MCF 10A (cell line): ENCODE measurements at regions not wholly inside any gene's neighbourhood (a gene's known extent, or its start where the extent isn't known, plus 50 kb on each side); places are given as distances from the start of the nearest gene placed in this dataset.

Experiments used
- BruUV-seq: library from RNA; stranded (reverse); fragments of 400-500 nt; replicated peaks from 2 replicates; lab custom pipeline; 2021; lab: Mats Ljungman, UMichigan
- CTCF ChIA-PET: fragments of 300-600 bp; sonication (Branson Sonifier 250); formaldehyde crosslinking; extraction: SDS; loops from one replicate; lab custom pipeline; 2021; ENCODE audit warnings: antibody characterized with exemption, inconsistent platforms; lab: Yijun Ruan, JAX
- POLR2A ChIA-PET: fragments of 300-600, 350-650 bp; sonication (Branson Sonifier 250); formaldehyde crosslinking; extraction: SDS; loops from one replicate; lab custom pipeline; 2020; ENCODE audit warnings: antibody characterized with exemption, inconsistent platforms; lab: Yijun Ruan, JAX
- DNase-seq: peaks from one replicate; pipeline ENCODE4 v3.0.0-alpha.2; 2018; ENCODE audit not compliant: unreplicated experiment
- H3K27ac Mint-ChIP-seq: one replicate; pipeline ENCODE4 v1.8.0; 2022; ENCODE audit warnings: mild to moderate bottlenecking, low read depth, mixed read lengths; ENCODE audit not compliant: unreplicated experiment
- H3K27me3 Mint-ChIP-seq: one replicate; pipeline ENCODE4 v1.8.0; 2022; ENCODE audit warnings: mixed read lengths; ENCODE audit not compliant: insufficient read depth, unreplicated experiment
- H3K36me3 Mint-ChIP-seq: one replicate; pipeline ENCODE4 v1.8.0; 2022; ENCODE audit warnings: mild to moderate bottlenecking, moderate library complexity, mixed read lengths; ENCODE audit not compliant: insufficient read depth, unreplicated experiment
- H3K4me1 Mint-ChIP-seq: one replicate; pipeline ENCODE4 v1.8.0; 2022; ENCODE audit warnings: mixed read lengths; ENCODE audit not compliant: insufficient read depth, unreplicated experiment
- H3K4me3 Mint-ChIP-seq: one replicate; pipeline ENCODE4 v1.8.0; 2022; ENCODE audit warnings: mild to moderate bottlenecking, moderate library complexity, mixed read lengths; ENCODE audit not compliant: unreplicated experiment
- H3K9me3 Mint-ChIP-seq: one replicate; pipeline ENCODE4 v1.8.0; 2022; ENCODE audit warnings: mixed read lengths; ENCODE audit not compliant: unreplicated experiment
- intact Hi-C: fragments of 100-400 bp; cut with micrococcal nuclease; formaldehyde crosslinking; loops from 2 replicates; pipeline ENCODE4 v1.14.1; 2022
- TF ChIP-seq, protein P1 (sequence below): fragments of 200-600 bp; IDR thresholded peaks from one replicate; pipeline ENCODE4 v1.8.0; 2022; ENCODE audit warnings: antibody characterized with exemption, mild to moderate bottlenecking; ENCODE audit not compliant: unreplicated experiment

GRCh38 chr9:109830545-109830944, 50.5 kb downstream of the PALM2AKAP2 start:
- TF ChIP-seq, protein P1, sequence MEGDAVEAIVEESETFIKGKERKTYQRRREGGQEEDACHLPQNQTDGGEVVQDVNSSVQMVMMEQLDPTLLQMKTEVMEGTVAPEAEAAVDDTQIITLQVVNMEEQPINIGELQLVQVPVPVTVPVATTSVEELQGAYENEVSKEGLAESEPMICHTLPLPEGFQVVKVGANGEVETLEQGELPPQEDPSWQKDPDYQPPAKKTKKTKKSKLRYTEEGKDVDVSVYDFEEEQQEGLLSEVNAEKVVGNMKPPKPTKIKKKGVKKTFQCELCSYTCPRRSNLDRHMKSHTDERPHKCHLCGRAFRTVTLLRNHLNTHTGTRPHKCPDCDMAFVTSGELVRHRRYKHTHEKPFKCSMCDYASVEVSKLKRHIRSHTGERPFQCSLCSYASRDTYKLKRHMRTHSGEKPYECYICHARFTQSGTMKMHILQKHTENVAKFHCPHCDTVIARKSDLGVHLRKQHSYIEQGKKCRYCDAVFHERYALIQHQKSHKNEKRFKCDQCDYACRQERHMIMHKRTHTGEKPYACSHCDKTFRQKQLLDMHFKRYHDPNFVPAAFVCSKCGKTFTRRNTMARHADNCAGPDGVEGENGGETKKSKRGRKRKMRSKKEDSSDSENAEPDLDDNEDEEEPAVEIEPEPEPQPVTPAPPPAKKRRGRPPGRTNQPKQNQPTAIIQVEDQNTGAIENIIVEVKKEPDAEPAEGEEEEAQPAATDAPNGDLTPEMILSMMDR = no peak
- H3K36me3 Mint-ChIP-seq = no peaks in the 10 kb centered on the region

GRCh38 chr9:109831998-109832658, 52.1 kb downstream of the PALM2AKAP2 start:
- no peak overlapping the region for H3K4me3 Mint-ChIP-seq
- no peaks in the 10 kb centered on the region for H3K27me3 Mint-ChIP-seq
- intact Hi-C loops = no loop called here
- no peak for DNase-seq
- BruUV-seq = no TSS peak
- ChIA-PET POLR2A (no interaction called here), CTCF (interaction anchor here (0.7 to 1.0 kb wide), 2 partner anchors 14 to 362 kb away, joined by 3 to 6 read pairs; no protein-coding TSS in a partner anchor)
- TF ChIP-seq, protein P1 = no peak
- H3K27ac Mint-ChIP-seq = no peak overlapping the region
- no peaks in the 10 kb centered on the region for H3K9me3 Mint-ChIP-seq
- no peaks in the 10 kb centered on the region for H3K36me3 Mint-ChIP-seq
- H3K4me1 Mint-ChIP-seq = no peaks in the 10 kb centered on the region

More at GRCh38 chr9:109830545-109830944, 50.5 kb downstream of the PALM2AKAP2 start:
- Mint-ChIP-seq H3K27me3 (no peaks in the 10 kb centered on the region), H3K9me3 (no peaks in the 10 kb centered on the region), H3K4me1 (no peaks in the 10 kb centered on the region), H3K27ac (no peak overlapping the region), H3K4me3 (no peak overlapping the region)
- CTCF ChIA-PET = interaction anchor here (1.0 kb wide), 1 partner anchor 98 kb away, joined by 3 read pairs; no protein-coding TSS in a partner anchor
- POLR2A ChIA-PET = interaction anchor here (0.7 kb wide), 1 partner anchor 848 kb away, joined by 3 read pairs; no protein-coding TSS in a partner anchor
- BruUV-seq = no TSS peak
- DNase-seq = no peak
- intact Hi-C loops = no loop called here

DNA sequence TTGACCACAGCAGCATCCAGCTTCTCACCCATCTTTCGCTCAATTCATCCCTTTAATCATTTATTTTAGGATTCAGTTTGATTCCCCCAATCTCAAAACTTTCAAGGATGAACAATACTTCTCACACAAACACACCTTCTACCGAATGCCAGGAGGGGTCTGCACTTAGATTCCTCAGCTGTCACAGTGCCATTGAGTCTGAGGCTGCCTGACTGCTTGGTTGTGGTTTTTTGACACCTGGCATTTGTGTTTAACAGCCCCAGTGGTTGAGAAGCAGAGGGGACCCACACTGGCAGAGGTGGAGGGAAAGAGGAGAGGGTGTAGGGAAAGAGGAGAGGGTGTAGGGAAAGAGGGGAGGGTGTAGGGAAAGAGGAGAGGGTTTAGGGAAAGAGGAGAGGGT, 54.9 kb downstream of the PALM2AKAP2 start:
- CTCF ChIA-PET = no interaction called here
- intact Hi-C loops = no loop called here
- no TSS peak for BruUV-seq
- TF ChIP-seq, protein P1 = no peak
- no peaks in the 10 kb centered on the region for H3K4me1 Mint-ChIP-seq
- DNase-seq = no peak
- no peaks in the 10 kb centered on the region for H3K9me3 Mint-ChIP-seq
- no peak overlapping the region for H3K27ac Mint-ChIP-seq
- POLR2A ChIA-PET = no interaction called here
- no peaks in the 10 kb centered on the region for H3K36me3 Mint-ChIP-seq
- H3K27me3 Mint-ChIP-seq = peaks cover 15% of the 10 kb centered on the region
- H3K4me3 Mint-ChIP-seq = no peak overlapping the region

DNA sequence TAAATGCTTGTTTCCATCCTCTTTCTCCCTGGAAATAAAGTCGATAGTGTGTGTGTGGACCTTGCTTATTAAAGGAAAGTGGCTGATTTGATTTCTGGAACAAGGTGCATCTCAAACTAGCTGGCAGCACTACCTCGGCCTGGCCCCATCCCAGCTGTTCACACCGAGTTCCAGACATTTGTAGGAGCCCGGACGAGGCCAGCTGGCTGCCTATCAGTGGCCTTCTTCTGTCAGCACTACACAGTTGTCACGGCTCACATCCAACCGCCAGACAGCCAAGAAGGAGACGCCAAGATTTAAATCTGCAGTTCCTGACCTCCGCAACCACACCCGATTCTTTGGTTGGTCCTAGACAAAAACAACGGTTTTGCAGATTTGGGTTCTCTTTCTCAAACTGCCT, 63.6 kb downstream of the PALM2AKAP2 start:
- BruUV-seq = no TSS peak
- CTCF ChIA-PET = no interaction called here
- no peak overlapping the region for H3K27ac Mint-ChIP-seq

More for the DNA sequence above, 63.6 kb downstream of the PALM2AKAP2 start:
- Mint-ChIP-seq H3K27me3 (peaks cover 3% of the 10 kb centered on the region), H3K36me3 (no peaks in the 10 kb centered on the region), H3K4me3 (no peak overlapping the region), H3K9me3 (no peaks in the 10 kb centered on the region), H3K4me1 (no peaks in the 10 kb centered on the region)
- no peak for DNase-seq
- intact Hi-C loops = no loop called here
- POLR2A ChIA-PET = interaction anchor here (0.9 kb wide), 1 partner anchor 12 kb away, joined by 4 read pairs; no protein-coding TSS in a partner anchor
- TF ChIP-seq, protein P1 = no peak
